Erythroblast (primary cell): ENCODE measurements at regions not wholly inside any gene's neighbourhood (a gene's known extent, or its start where the extent isn't known, plus 50 kb on each side); places are given as distances from the start of the nearest gene placed in this dataset.

ENCODE experiments used
- GATA1 ChIP-seq: IDR thresholded peaks from 2 replicates; pipeline ENCODE4 v1.6.1; 2011; ENCODE audit warnings: low read depth, mild to moderate bottlenecking, control low read depth, low read length, moderate library complexity
- POLR2A ChIP-seq: IDR thresholded peaks from 2 replicates; pipeline ENCODE4 v1.6.1; 2011; ENCODE audit warnings: mild to moderate bottlenecking, low read length

DNA sequence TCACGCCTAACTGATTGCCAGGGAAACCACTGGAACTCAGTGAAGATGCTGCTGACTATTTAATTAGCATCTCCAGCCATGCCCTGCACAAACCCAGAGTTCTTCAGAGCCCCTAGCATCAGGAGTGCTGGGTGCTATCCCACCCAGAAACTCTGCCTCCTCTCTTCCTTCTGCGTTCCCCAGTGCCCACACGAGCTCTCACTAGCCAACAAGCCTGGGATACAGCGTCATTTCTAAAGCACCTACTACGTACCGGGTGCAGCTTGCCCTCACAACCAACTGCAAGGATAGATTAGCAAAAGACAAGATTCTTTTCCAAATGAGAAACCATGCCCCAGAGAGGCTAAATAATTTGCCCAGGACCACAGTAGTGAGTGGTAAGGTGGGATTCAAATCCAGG lies 105.2 kb upstream of the FOXP4 start:
- no peak for TF ChIP-seq POLR2A
- TF ChIP-seq GATA1: no peak
